WTC11 (cell line): ENCODE measurements at regions not wholly inside any gene's neighbourhood (a gene's known extent, or its start where the extent isn't known, plus 50 kb on each side); places are given as distances from the start of the nearest gene placed in this dataset.

Experiments
- ATF2 ChIP-seq: sonication (generic); formaldehyde crosslinking; IDR thresholded peaks from 2 replicates; pipeline ENCODE4 v1.8.1; 2022; ENCODE audit warnings: low read depth, missing genetic modification reagents, borderline replicate concordance
- ATF3 ChIP-seq: sonication (generic); formaldehyde crosslinking; conservative IDR thresholded peaks from 2 replicates; pipeline ENCODE4 v1.8.1; 2022; ENCODE audit warnings: mild to moderate bottlenecking, missing genetic modification reagents
- ELF4 ChIP-seq: sonication (generic); formaldehyde crosslinking; IDR thresholded peaks from 2 replicates; pipeline ENCODE4 v1.8.1; 2022; ENCODE audit warnings: low read depth, mild to moderate bottlenecking, moderate library complexity, missing genetic modification reagents
- FOXJ3 ChIP-seq: sonication (generic); formaldehyde crosslinking; IDR thresholded peaks from 2 replicates; pipeline ENCODE4 v1.9.0; 2021; ENCODE audit warnings: missing genetic modification reagents, mild to moderate bottlenecking, borderline replicate concordance
- NR1H2 ChIP-seq: sonication (generic); formaldehyde crosslinking; IDR thresholded peaks from 2 replicates; pipeline ENCODE4 v1.9.0; 2021; ENCODE audit warnings: mild to moderate bottlenecking, moderate library complexity, missing genetic modification reagents
- USF2 ChIP-seq: sonication (generic); formaldehyde crosslinking; IDR thresholded peaks from 2 replicates; pipeline ENCODE4 v1.8.1; 2023; ENCODE audit warnings: mild to moderate bottlenecking, missing genetic modification reagents, moderate library complexity
- ZNF138 ChIP-seq: sonication (generic); formaldehyde crosslinking; conservative IDR thresholded peaks from 2 replicates; pipeline ENCODE4 v1.8.1; 2022; ENCODE audit warnings: mild to moderate bottlenecking, moderate library complexity, missing genetic modification reagents
- ZNF232 ChIP-seq: sonication (generic); formaldehyde crosslinking; IDR thresholded peaks from 2 replicates; pipeline ENCODE4 v1.8.0; 2022; ENCODE audit warnings: mild to moderate bottlenecking, missing genetic modification reagents
- ZNF425 ChIP-seq: fragments of 250-450 bp; sonication (Bioruptor Pico); conservative IDR thresholded peaks from 2 replicates; pipeline ENCODE4 v1.9.0; 2021; ENCODE audit warnings: mild to moderate bottlenecking
- TF ChIP-seq, protein P1 (sequence below): fragments of 250-450 bp; sonication (Bioruptor Pico); IDR thresholded peaks from 2 replicates; pipeline ENCODE4 v1.9.0; 2021; ENCODE audit warnings: moderate library complexity, mild to moderate bottlenecking, inconsistent platforms, borderline replicate concordance
- TF ChIP-seq, protein P2 (sequence below): fragments of 200-600 bp; IDR thresholded peaks from 2 replicates; pipeline ENCODE4 v1.8.0; 2022; ENCODE audit warnings: antibody characterized with exemption
- TF ChIP-seq, protein P3 (sequence below): sonication (generic); formaldehyde crosslinking; IDR thresholded peaks from 2 replicates; pipeline ENCODE4 v1.8.1; 2022; ENCODE audit warnings: mild to moderate bottlenecking, moderate library complexity, missing genetic modification reagents

DNA sequence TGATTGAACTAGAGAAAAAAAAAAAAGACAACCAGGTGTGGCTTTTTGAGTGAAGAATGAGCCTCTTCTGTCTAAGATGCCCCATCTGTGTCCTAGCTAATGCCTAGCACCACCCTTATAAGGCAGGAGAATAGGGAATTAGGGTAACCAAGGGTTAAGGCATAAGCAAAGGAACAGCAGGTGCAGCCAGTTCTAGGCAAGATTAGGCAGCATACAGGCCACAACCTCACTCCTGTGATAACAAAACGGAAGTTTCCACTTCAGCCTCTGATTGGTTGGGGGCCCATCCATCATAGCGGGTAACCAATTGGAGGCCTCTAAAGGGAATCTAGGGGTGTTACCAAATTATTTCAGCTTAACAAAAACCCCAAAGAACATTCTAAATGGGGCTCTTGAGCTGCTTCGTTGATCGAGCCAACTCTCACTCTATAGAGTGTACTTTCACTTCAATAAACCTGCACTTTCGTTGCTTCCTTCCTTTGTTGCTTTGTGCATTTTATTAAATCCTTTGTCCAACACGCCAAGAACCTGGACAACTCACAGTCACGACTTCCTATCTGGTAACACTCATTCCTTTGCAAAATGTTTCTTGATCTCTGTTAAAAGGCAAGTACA lies 61.9 kb upstream of the TAGAP start:
- TF ChIP-seq ZNF138 (CRISPR knock-in tag) (no peak), NR1H2 (CRISPR knock-in tag) (no peak), ZNF232 (no peak), ZNF425 (CRISPR knock-in tag) (no peak), ATF3 (CRISPR knock-in tag) (no peak), ELF4 (CRISPR knock-in tag) (no peak), ATF2 (CRISPR knock-in tag) (no peak), USF2 (CRISPR knock-in tag) (no peak), FOXJ3 (no peak)
- TF ChIP-seq, protein P1, sequence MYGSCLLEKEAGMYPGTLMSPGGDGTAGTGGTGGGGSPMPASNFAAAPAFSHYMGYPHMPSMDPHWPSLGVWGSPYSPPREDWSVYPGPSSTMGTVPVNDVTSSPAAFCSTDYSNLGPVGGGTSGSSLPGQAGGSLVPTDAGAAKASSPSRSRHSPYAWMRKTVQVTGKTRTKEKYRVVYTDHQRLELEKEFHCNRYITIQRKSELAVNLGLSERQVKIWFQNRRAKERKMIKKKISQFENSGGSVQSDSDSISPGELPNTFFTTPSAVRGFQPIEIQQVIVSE = no peak
- TF ChIP-seq, protein P2, sequence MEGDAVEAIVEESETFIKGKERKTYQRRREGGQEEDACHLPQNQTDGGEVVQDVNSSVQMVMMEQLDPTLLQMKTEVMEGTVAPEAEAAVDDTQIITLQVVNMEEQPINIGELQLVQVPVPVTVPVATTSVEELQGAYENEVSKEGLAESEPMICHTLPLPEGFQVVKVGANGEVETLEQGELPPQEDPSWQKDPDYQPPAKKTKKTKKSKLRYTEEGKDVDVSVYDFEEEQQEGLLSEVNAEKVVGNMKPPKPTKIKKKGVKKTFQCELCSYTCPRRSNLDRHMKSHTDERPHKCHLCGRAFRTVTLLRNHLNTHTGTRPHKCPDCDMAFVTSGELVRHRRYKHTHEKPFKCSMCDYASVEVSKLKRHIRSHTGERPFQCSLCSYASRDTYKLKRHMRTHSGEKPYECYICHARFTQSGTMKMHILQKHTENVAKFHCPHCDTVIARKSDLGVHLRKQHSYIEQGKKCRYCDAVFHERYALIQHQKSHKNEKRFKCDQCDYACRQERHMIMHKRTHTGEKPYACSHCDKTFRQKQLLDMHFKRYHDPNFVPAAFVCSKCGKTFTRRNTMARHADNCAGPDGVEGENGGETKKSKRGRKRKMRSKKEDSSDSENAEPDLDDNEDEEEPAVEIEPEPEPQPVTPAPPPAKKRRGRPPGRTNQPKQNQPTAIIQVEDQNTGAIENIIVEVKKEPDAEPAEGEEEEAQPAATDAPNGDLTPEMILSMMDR = no peak
- TF ChIP-seq, protein P3, sequence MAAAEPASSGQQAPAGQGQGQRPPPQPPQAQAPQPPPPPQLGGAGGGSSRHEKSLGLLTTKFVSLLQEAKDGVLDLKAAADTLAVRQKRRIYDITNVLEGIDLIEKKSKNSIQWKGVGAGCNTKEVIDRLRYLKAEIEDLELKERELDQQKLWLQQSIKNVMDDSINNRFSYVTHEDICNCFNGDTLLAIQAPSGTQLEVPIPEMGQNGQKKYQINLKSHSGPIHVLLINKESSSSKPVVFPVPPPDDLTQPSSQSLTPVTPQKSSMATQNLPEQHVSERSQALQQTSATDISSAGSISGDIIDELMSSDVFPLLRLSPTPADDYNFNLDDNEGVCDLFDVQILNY (CRISPR knock-in tag) = no peak
